ENCODE measurements at regions not wholly inside any gene's neighbourhood (a gene's known extent, or its start where the extent isn't known, plus 50 kb on each side); places are given as distances from the start of the nearest gene placed in this dataset.

GRCh38 chr22:49636214-49636613 lies 191.5 kb downstream of the BRD1 start:
- peaks cover 0 to 4% of the 10 kb centered on the region in 2 donors for H3K4me1 ChIP-seq (ENCODE audit: control insufficient read depth in 1 of 2, insufficient read depth in 2 of 2, low read length in 2 of 2)
- no peaks in the 10 kb centered on the region for H3K27me3 ChIP-seq (ENCODE audit: low read depth, low read length)
- H3K4me3 ChIP-seq (ENCODE audit: low read depth in 1 of 2, low read length in 2 of 2) = no peak overlapping the region
- H3K36me3 ChIP-seq (ENCODE audit: control insufficient read depth in 1 of 2, insufficient read depth in 2 of 2, low read length in 2 of 2) = no peaks in the 10 kb centered on the region
- H3K9me3 ChIP-seq (ENCODE audit: control insufficient read depth in 1 of 2, low read length in 2 of 2) = no peaks in the 10 kb centered on the region
- no peak overlapping the region for H3K27ac ChIP-seq (ENCODE audit: low read length)

- Histone ChIP-seq H3K27me3 (ENCODE audit: low read depth, low read length) (no peaks in the 10 kb centered on the region), H3K4me3 (ENCODE audit: low read depth in 1 of 2, low read length in 2 of 2) (no peak overlapping the region), H3K36me3 (ENCODE audit: control insufficient read depth in 1 of 2, insufficient read depth in 2 of 2, low read length in 2 of 2) (no peaks in the 10 kb centered on the region), H3K9me3 (ENCODE audit: control insufficient read depth in 1 of 2, low read length in 2 of 2) (no peaks in the 10 kb centered on the region), H3K27ac (ENCODE audit: low read length) (no peak overlapping the region), H3K4me1 (ENCODE audit: control insufficient read depth in 1 of 2, insufficient read depth in 2 of 2, low read length in 2 of 2) (peaks cover 0 to 4% of the 10 kb centered on the region in 2 donors)
These were observed 193.5 kb downstream of the BRD1 start for GRCh38 chr22:49634006-49634772.

- H3K27ac ChIP-seq (ENCODE audit: low read length) = no peak overlapping the region
- peaks cover 0 to 4% of the 10 kb centered on the region in 2 donors for H3K4me1 ChIP-seq (ENCODE audit: control insufficient read depth in 1 of 2, insufficient read depth in 2 of 2, low read length in 2 of 2)
- H3K4me3 ChIP-seq (ENCODE audit: low read depth in 1 of 2, low read length in 2 of 2) = no peak overlapping the region
- no peaks in the 10 kb centered on the region for H3K9me3 ChIP-seq (ENCODE audit: control insufficient read depth in 1 of 2, low read length in 2 of 2)
- no peaks in the 10 kb centered on the region for H3K27me3 ChIP-seq (ENCODE audit: low read depth, low read length)
- H3K36me3 ChIP-seq (ENCODE audit: control insufficient read depth in 1 of 2, insufficient read depth in 2 of 2, low read length in 2 of 2) = no peaks in the 10 kb centered on the region
These were observed 194.7 kb downstream of the BRD1 start for GRCh38 chr22:49633010-49633324.

GRCh38 chr22:49632199-49633009 lies 195.3 kb downstream of the BRD1 start:
- Histone ChIP-seq H3K4me1 (ENCODE audit: control insufficient read depth in 1 of 2, insufficient read depth in 2 of 2, low read length in 2 of 2) (peaks cover 0 to 4% of the 10 kb centered on the region in 2 donors), H3K27ac (ENCODE audit: low read length) (no peak overlapping the region), H3K27me3 (ENCODE audit: low read depth, low read length) (no peaks in the 10 kb centered on the region), H3K36me3 (ENCODE audit: control insufficient read depth in 1 of 2, insufficient read depth in 2 of 2, low read length in 2 of 2) (no peaks in the 10 kb centered on the region), H3K9me3 (ENCODE audit: control insufficient read depth in 1 of 2, low read length in 2 of 2) (no peaks in the 10 kb centered on the region), H3K4me3 (ENCODE audit: low read depth in 1 of 2, low read length in 2 of 2) (peak overlapping the region; percentile 18 to 48)

- no peak overlapping the region for H3K4me3 ChIP-seq (ENCODE audit: low read depth in 1 of 2, low read length in 2 of 2)
- peaks cover 0 to 4% of the 10 kb centered on the region in 2 donors for H3K4me1 ChIP-seq (ENCODE audit: control insufficient read depth in 1 of 2, insufficient read depth in 2 of 2, low read length in 2 of 2)
- no peaks in the 10 kb centered on the region for H3K9me3 ChIP-seq (ENCODE audit: control insufficient read depth in 1 of 2, low read length in 2 of 2)
- no peaks in the 10 kb centered on the region for H3K27me3 ChIP-seq (ENCODE audit: low read depth, low read length)
- H3K36me3 ChIP-seq (ENCODE audit: control insufficient read depth in 1 of 2, insufficient read depth in 2 of 2, low read length in 2 of 2) = no peaks in the 10 kb centered on the region
- H3K27ac ChIP-seq (ENCODE audit: low read length) = no peak overlapping the region
These were observed 197.2 kb downstream of the BRD1 start for GRCh38 chr22:49630448-49630946.

GRCh38 chr22:49629586-49630447 lies 197.9 kb downstream of the BRD1 start:
- no peaks in the 10 kb centered on the region for H3K27me3 ChIP-seq (ENCODE audit: low read depth, low read length)
- no peaks in the 10 kb centered on the region for H3K36me3 ChIP-seq (ENCODE audit: control insufficient read depth in 1 of 2, insufficient read depth in 2 of 2, low read length in 2 of 2)
- H3K9me3 ChIP-seq (ENCODE audit: control insufficient read depth in 1 of 2, low read length in 2 of 2) = no peaks in the 10 kb centered on the region
- no peak overlapping the region for H3K27ac ChIP-seq (ENCODE audit: low read length)
- H3K4me3 ChIP-seq (ENCODE audit: low read depth in 1 of 2, low read length in 2 of 2) = no peak overlapping the region
- H3K4me1 ChIP-seq (ENCODE audit: control insufficient read depth in 1 of 2, insufficient read depth in 2 of 2, low read length in 2 of 2) = peaks cover 0 to 4% of the 10 kb centered on the region in 2 donors

- Histone ChIP-seq H3K4me1 (ENCODE audit: control insufficient read depth in 1 of 2, insufficient read depth in 2 of 2, low read length in 2 of 2) (peaks cover 0 to 4% of the 10 kb centered on the region in 2 donors), H3K27ac (ENCODE audit: low read length) (no peak overlapping the region), H3K36me3 (ENCODE audit: control insufficient read depth in 1 of 2, insufficient read depth in 2 of 2, low read length in 2 of 2) (no peaks in the 10 kb centered on the region), H3K9me3 (ENCODE audit: control insufficient read depth in 1 of 2, low read length in 2 of 2) (no peaks in the 10 kb centered on the region), H3K27me3 (ENCODE audit: low read depth, low read length) (no peaks in the 10 kb centered on the region), H3K4me3 (ENCODE audit: low read depth in 1 of 2, low read length in 2 of 2) (no peak overlapping the region)
These were observed 198.5 kb downstream of the BRD1 start for GRCh38 chr22:49629261-49629570.

- Histone ChIP-seq H3K36me3 (ENCODE audit: control insufficient read depth in 1 of 2, insufficient read depth in 2 of 2, low read length in 2 of 2) (no peaks in the 10 kb centered on the region), H3K9me3 (ENCODE audit: control insufficient read depth in 1 of 2, low read length in 2 of 2) (no peaks in the 10 kb centered on the region), H3K27me3 (ENCODE audit: low read depth, low read length) (no peaks in the 10 kb centered on the region), H3K4me3 (ENCODE audit: low read depth in 1 of 2, low read length in 2 of 2) (no peak overlapping the region), H3K4me1 (ENCODE audit: control insufficient read depth in 1 of 2, insufficient read depth in 2 of 2, low read length in 2 of 2) (peaks cover 0 to 4% of the 10 kb centered on the region in 2 donors), H3K27ac (ENCODE audit: low read length) (no peak overlapping the region)
These were observed 199.0 kb downstream of the BRD1 start for GRCh38 chr22:49628391-49629260.

GRCh38 chr22:49627217-49628181 lies 200.2 kb downstream of the BRD1 start:
- Histone ChIP-seq H3K36me3 (ENCODE audit: control insufficient read depth in 1 of 2, insufficient read depth in 2 of 2, low read length in 2 of 2) (no peaks in the 10 kb centered on the region), H3K9me3 (ENCODE audit: control insufficient read depth in 1 of 2, low read length in 2 of 2) (no peaks in the 10 kb centered on the region), H3K27me3 (ENCODE audit: low read depth, low read length) (no peaks in the 10 kb centered on the region), H3K4me3 (ENCODE audit: low read depth in 1 of 2, low read length in 2 of 2) (no peak overlapping the region), H3K27ac (ENCODE audit: low read length) (no peak overlapping the region), H3K4me1 (ENCODE audit: control insufficient read depth in 1 of 2, insufficient read depth in 2 of 2, low read length in 2 of 2) (peaks cover 0 to 4% of the 10 kb centered on the region in 2 donors)

Data from muscle layer of duodenum (tissue), 2 donors.